ENCODE measurements at regions not wholly inside any gene's neighbourhood (a gene's known extent, or its start where the extent isn't known, plus 50 kb on each side); places are given as distances from the start of the nearest gene placed in this dataset.

GRCh38 chr22:49422701-49423100 lies 405.0 kb downstream of the BRD1 start:
- Histone ChIP-seq H3K27me3 (replicated peaks in 1 of 7) (peaks cover 0 to 6% (median 0%) of the 10 kb centered on the region in 7 donors), H3K27ac (no peak overlapping the region), H3K36me3 (no peaks in the 10 kb centered on the region), H3K4me1 (no peaks in the 10 kb centered on the region), H3K9me3 (peaks cover 0 to 23% (median 14%) of the 10 kb centered on the region in 8 donors), H3K4me3 (no peak overlapping the region)
- TF ChIP-seq POLR2A (IDR thresholded peaks at IDR 0.05) (no peak), CTCF (IDR thresholded peaks at IDR 0.05 in 8 of 11, conservative IDR thresholded peaks at IDR 0.05 in 3 of 11) (no peak), POLR2AphosphoS5 (IDR thresholded peaks at IDR 0.05) (no peak)
- 46 to 79% (median 65%) methylated on average over 2 of the region's 2 CpGs for WGBS, 5 donors
- intact Hi-C loops (cut with DNase I; ENCODE audit: low total_unique reads): no loop called here
- no peak for DNase-seq

- Histone ChIP-seq H3K27ac (no peak overlapping the region), H3K4me1 (no peaks in the 10 kb centered on the region), H3K9me3 (peaks cover 0 to 23% (median 14%) of the 10 kb centered on the region in 8 donors), H3K36me3 (no peaks in the 10 kb centered on the region), H3K4me3 (no peak overlapping the region), H3K27me3 (replicated peaks in 1 of 7) (peaks cover 0 to 6% (median 0%) of the 10 kb centered on the region in 7 donors)
- no peak for DNase-seq
- TF ChIP-seq POLR2AphosphoS5 (IDR thresholded peaks at IDR 0.05): no peak
- no peak for TF ChIP-seq POLR2A (IDR thresholded peaks at IDR 0.05)
- TF ChIP-seq CTCF (IDR thresholded peaks at IDR 0.05 in 8 of 11, conservative IDR thresholded peaks at IDR 0.05 in 3 of 11): no peak
- 80 to 90% (median 86%) methylated on average over 13 of the region's 13 CpGs for WGBS, 5 donors
- intact Hi-C loops (cut with DNase I; ENCODE audit: low total_unique reads): no loop called here
These were observed 407.0 kb downstream of the BRD1 start for GRCh38 chr22:49420651-49421050.

- TF ChIP-seq POLR2AphosphoS5 (IDR thresholded peaks at IDR 0.05) (no peak), POLR2A (IDR thresholded peaks at IDR 0.05) (no peak), CTCF (IDR thresholded peaks at IDR 0.05 in 8 of 11, conservative IDR thresholded peaks at IDR 0.05 in 3 of 11) (no peak)
- no peaks in the 10 kb centered on the region for H3K36me3 ChIP-seq
- no peak overlapping the region for H3K4me3 ChIP-seq
- peaks cover 0 to 23% (median 14%) of the 10 kb centered on the region in 8 donors for H3K9me3 ChIP-seq
- WGBS, 5 donors: 91 to 96% (median 94%) methylated on average over 6 of the region's 6 CpGs
- H3K27ac ChIP-seq: no peak overlapping the region
- H3K4me1 ChIP-seq: no peaks in the 10 kb centered on the region
- H3K27me3 ChIP-seq (replicated peaks in 1 of 7): peaks cover 0 to 6% (median 0%) of the 10 kb centered on the region in 7 donors
- no peak for DNase-seq
- intact Hi-C loops (cut with DNase I; ENCODE audit: low total_unique reads): no loop called here
These were observed 408.0 kb downstream of the BRD1 start for GRCh38 chr22:49419661-49420060.

GRCh38 chr22:49418943-49419342 lies 408.7 kb downstream of the BRD1 start:
- H3K4me3 ChIP-seq: no peak overlapping the region
- H3K4me1 ChIP-seq: no peaks in the 10 kb centered on the region
- peaks cover 0 to 6% (median 0%) of the 10 kb centered on the region in 7 donors for H3K27me3 ChIP-seq (replicated peaks in 1 of 7)
- H3K36me3 ChIP-seq: no peaks in the 10 kb centered on the region
- intact Hi-C loops (cut with DNase I; ENCODE audit: low total_unique reads): no loop called here
- H3K9me3 ChIP-seq: peaks cover 0 to 23% (median 14%) of the 10 kb centered on the region in 8 donors
- TF ChIP-seq CTCF (IDR thresholded peaks at IDR 0.05 in 8 of 11, conservative IDR thresholded peaks at IDR 0.05 in 3 of 11) (no peak), POLR2AphosphoS5 (IDR thresholded peaks at IDR 0.05) (no peak), POLR2A (IDR thresholded peaks at IDR 0.05) (no peak)
- DNase-seq: no peak
- 83 to 91% (median 86%) methylated on average over 12 of the region's 12 CpGs for WGBS, 5 donors
- H3K27ac ChIP-seq: no peak overlapping the region

All from spleen (tissue), 11 donors.